HepG2 (cell line): ENCODE measurements at regions not wholly inside any gene's neighbourhood (a gene's known extent, or its start where the extent isn't known, plus 50 kb on each side); places are given as distances from the start of the nearest gene placed in this dataset.

Source experiments
- ATAC-seq: fragments of 200-7000 bp; cut with Tn5 transposase; 3 replicates; pipeline ENCODE4 v1.9.1; 2020; ENCODE audit warnings: mild to moderate bottlenecking, moderate library complexity
- BruUV-seq: library from RNA; stranded (reverse); fragments of 400-500 nt; replicated peaks from 2 replicates; lab custom pipeline; 2021; lab: Mats Ljungman, UMichigan
- CTCF ChIA-PET: fragments of 300-600 bp; formaldehyde crosslinking; extraction: SDS; loops from one replicate; lab custom pipeline; 2021; ENCODE audit warnings: low total read pairs, inconsistent platforms, low intra/inter-chr PET ratio; lab: Yijun Ruan, JAX
- POLR2A ChIA-PET: fragments of 350-600 bp; sonication (Branson Sonifier 250); formaldehyde crosslinking; loops from one replicate; lab custom pipeline; 2020; ENCODE audit warnings: antibody characterized with exemption, inconsistent platforms; lab: Yijun Ruan, JAX
- DNase-seq: peaks from one replicate; pipeline ENCODE4 v3.0.0-alpha.2; 2015; ENCODE audit warnings: low spot score
- FAIRE-seq: peaks from 3 replicates; lab custom pipeline; 2011; peaks lifted over from hg19 to GRCh38; lab: Jason Lieb, UNC
- H2AFZ ChIP-seq: one replicate; pipeline ENCODE4 v1.6.1; 2011; ENCODE audit warnings: low read length, inconsistent platforms
- H3K27ac ChIP-seq: fragments of 300-600 bp; 3 replicates; pipeline ENCODE4 v1.8.0; 2011; ENCODE audit warnings: mixed run types, mild to moderate bottlenecking, mixed read lengths, low read length, inconsistent platforms; ENCODE audit not compliant: insufficient read depth; ENCODE audit errors: extremely low read length
- H3K27me3 ChIP-seq, 2 experiments: fragments of 200-600 bp in 1 of 2; 2 replicates in 1 of 2; 3 replicates in 1 of 2; pipeline versions ENCODE4 v1.6.0 to v1.8.0; 2011; ENCODE audit warnings: low read length in 2 of 2, mild to moderate bottlenecking in 2 of 2, moderate library complexity in 2 of 2, inconsistent platforms in 1 of 2; ENCODE audit not compliant: insufficient read depth in 2 of 2, control insufficient read depth in 1 of 2
- H3K36me3 ChIP-seq, 2 experiments: fragments of 200-600 bp in 1 of 2; replicated peaks in 1 of 2; 2 replicates in 1 of 2; 3 replicates in 1 of 2; pipeline versions ENCODE4 v1.5.1 to v1.8.0; 2011; ENCODE audit warnings: low read length in 2 of 2, inconsistent platforms in 1 of 2; ENCODE audit not compliant: insufficient read depth in 2 of 2, control insufficient read depth in 1 of 2
- H3K4me1 ChIP-seq: 2 replicates; pipeline ENCODE4 v1.5.1; 2012; ENCODE audit warnings: low read length, inconsistent platforms; ENCODE audit not compliant: insufficient read depth
- H3K4me2 ChIP-seq: 2 replicates; pipeline ENCODE4 v1.6.0; 2011; ENCODE audit warnings: low read depth, low read length, inconsistent platforms
- H3K4me3 ChIP-seq, 3 experiments: fragments of 200-600 bp in 1 of 3; sonication (generic), shearing (Covaris generic) in 1 of 3; replicated peaks in 1 of 3; 2 replicates each; pipeline ENCODE4 v1.5.1; 2011 to 2016; ENCODE audit warnings: low read length in 3 of 3, inconsistent platforms in 2 of 3, low read depth in 2 of 3, mild to moderate bottlenecking in 2 of 3, control low read depth in 1 of 3, mixed read lengths in 1 of 3; ENCODE audit not compliant: insufficient read depth in 1 of 3
- H3K79me2 ChIP-seq: one replicate; pipeline ENCODE4 v1.6.1; 2011; ENCODE audit warnings: low read length, inconsistent platforms; ENCODE audit not compliant: insufficient read depth
- H3K9ac ChIP-seq: 2 replicates; pipeline ENCODE4 v1.6.0; 2011; ENCODE audit warnings: mild to moderate bottlenecking, low read depth, low read length, inconsistent platforms; ENCODE audit not compliant: insufficient read depth
- H3K9me3 ChIP-seq: 2 replicates; pipeline ENCODE4 v1.5.1; 2012; ENCODE audit warnings: mild to moderate bottlenecking, low read length
- H4K20me1 ChIP-seq: 2 replicates; pipeline ENCODE4 v1.6.0; 2011; ENCODE audit warnings: inconsistent platforms, mild to moderate bottlenecking, low read length, moderate library complexity; ENCODE audit not compliant: insufficient read depth
- ATF7 ChIP-seq, 2 experiments: fragments of 450-650 bp in 1 of 2; sonication (generic) in 1 of 2; formaldehyde crosslinking in 1 of 2; IDR thresholded peaks; 2 replicates each; pipeline versions ENCODE4 v1.4.0 to v1.6.1; 2016 to 2020; ENCODE audit warnings: antibody characterized with exemption in 1 of 2, mild to moderate bottlenecking in 1 of 2, missing genetic modification reagents in 1 of 2
- CEBPB ChIP-seq: IDR thresholded peaks from 2 replicates; pipeline ENCODE4 v1.6.1; 2011; ENCODE audit warnings: low read depth, low read length, improper control_type of control experiment, borderline replicate concordance
- JUN ChIP-seq: sonication (generic); formaldehyde crosslinking; IDR thresholded peaks from 2 replicates; pipeline ENCODE4 v1.4.0; 2020; ENCODE audit warnings: mild to moderate bottlenecking, missing genetic modification reagents
- MYNN ChIP-seq: sonication (generic); formaldehyde crosslinking; IDR thresholded peaks from 2 replicates; pipeline ENCODE4 v1.4.0; 2020; ENCODE audit warnings: mild to moderate bottlenecking, low read depth, missing genetic modification reagents
- POLR2A ChIP-seq, 2 experiments: IDR thresholded peaks; 2 replicates each; pipeline ENCODE4 v1.6.1; 2011; ENCODE audit warnings: low read depth in 2 of 2, low read length in 2 of 2, mild to moderate bottlenecking in 1 of 2, moderate library complexity in 1 of 2; ENCODE audit not compliant: insufficient read depth in 1 of 2
- SOX5 ChIP-seq: IDR thresholded peaks from 2 replicates; pipeline ENCODE4 v1.6.1; 2016; ENCODE audit warnings: borderline replicate concordance
- SPEN ChIP-seq: sonication (generic); formaldehyde crosslinking; IDR thresholded peaks from 2 replicates; pipeline ENCODE4 v1.5.1; 2020; ENCODE audit warnings: low read depth, mild to moderate bottlenecking, missing genetic modification reagents
- ZBTB3 ChIP-seq: sonication (generic); formaldehyde crosslinking; IDR thresholded peaks from 2 replicates; pipeline ENCODE4 v1.4.0; 2020; ENCODE audit warnings: low read depth, mild to moderate bottlenecking, moderate library complexity, missing genetic modification reagents, borderline replicate concordance
- ZBTB42 ChIP-seq: sonication (generic); formaldehyde crosslinking; IDR thresholded peaks from 2 replicates; pipeline ENCODE4 v1.5.0; 2020; ENCODE audit warnings: mild to moderate bottlenecking, missing genetic modification reagents
- ZFP41 ChIP-seq: sonication (generic); formaldehyde crosslinking; IDR thresholded peaks from 2 replicates; pipeline ENCODE4 v1.4.0; 2020; ENCODE audit warnings: mild to moderate bottlenecking, missing genetic modification reagents, borderline replicate concordance
- ZNF17 ChIP-seq: sonication (generic); formaldehyde crosslinking; IDR thresholded peaks from 2 replicates; pipeline ENCODE4 v1.5.0; 2020; ENCODE audit warnings: mild to moderate bottlenecking, missing genetic modification reagents
- ZNF580 ChIP-seq: IDR thresholded peaks from 2 replicates; pipeline ENCODE4 v1.6.1; 2016; ENCODE audit warnings: low read depth, borderline replicate concordance
- ZNF598 ChIP-seq: sonication (generic); formaldehyde crosslinking; IDR thresholded peaks from 2 replicates; pipeline ENCODE4 v1.5.1; 2020; ENCODE audit warnings: mild to moderate bottlenecking, missing genetic modification reagents, borderline replicate concordance
- ZNF607 ChIP-seq: sonication (generic); formaldehyde crosslinking; IDR thresholded peaks from 2 replicates; pipeline ENCODE4 v1.5.1; 2020; ENCODE audit warnings: missing genetic modification reagents, mild to moderate bottlenecking, borderline replicate concordance
- WGBS: methylation state at CpG from one replicate; pipeline ENCODE4 v1.1.6; 2017; ENCODE audit warnings: low lambda C conversion rate; 5-methylcytosine and 5-hydroxymethylcytosine counted together
- in situ Hi-C: cut with HindIII; loops from 2 replicates; pipeline ENCODE4 v1.10.0; 2017; ENCODE audit warnings: low pct_unique_long_range_greater_than_20kb; ENCODE audit not compliant: extremely low pct_ligation_motif_present
- intact Hi-C: fragments of 100-400 bp; cut with micrococcal nuclease; formaldehyde crosslinking; loops from one replicate; pipeline ENCODE4 v1.10.0; 2022; ENCODE audit not compliant: unreplicated experiment

DNA sequence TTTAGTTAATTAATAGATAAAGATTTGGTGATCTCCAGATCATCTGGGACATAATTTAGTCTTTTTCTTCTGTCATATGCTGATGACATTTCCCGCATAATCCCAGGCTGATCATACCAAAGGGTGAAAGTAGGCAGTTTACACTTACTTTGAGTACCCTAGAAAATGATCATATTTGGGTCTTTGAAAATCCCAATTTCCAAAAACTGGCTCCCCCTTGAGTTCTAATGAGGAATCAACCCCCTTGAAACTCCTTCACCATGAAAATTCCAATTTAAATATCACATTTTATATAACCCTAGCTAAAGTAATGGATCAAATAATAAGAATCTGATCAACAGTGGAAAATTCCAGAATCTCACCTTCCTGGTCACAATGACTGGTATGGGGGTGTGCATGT, 223.4 kb downstream of the NAF1 start:
- Histone ChIP-seq H2AFZ (no peak overlapping the region), H3K9me3 (no peaks in the 10 kb centered on the region), H4K20me1 (no peaks in the 10 kb centered on the region), H3K4me1 (no peaks in the 10 kb centered on the region), H3K36me3 (no peaks in the 10 kb centered on the region), H3K79me2 (no peaks in the 10 kb centered on the region), H3K9ac (no peak overlapping the region), H3K4me2 (no peak overlapping the region), H3K27me3 (no peaks in the 10 kb centered on the region), H3K4me3 (no peak overlapping the region), H3K27ac (no peak overlapping the region)
- FAIRE-seq: no peak
- intact Hi-C loops: no loop called here
- 0% methylated on average over 1 of the region's 1 CpG for WGBS
- TF ChIP-seq SPEN (CRISPR knock-in tag) (no peak), JUN (no peak), ZFP41 (CRISPR knock-in tag) (no peak), ZNF607 (CRISPR knock-in tag) (no peak), MYNN (CRISPR knock-in tag) (no peak), ZNF580 (CRISPR knock-in tag) (no peak), ZBTB3 (CRISPR knock-in tag) (no peak), SOX5 (CRISPR knock-in tag) (no peak)
- no peak for ATAC-seq
- no peak for DNase-seq
- POLR2A ChIA-PET: no interaction called here
- in situ Hi-C loops: no loop called here
- CTCF ChIA-PET: no interaction called here
- BruUV-seq: no TSS peak

DNA sequence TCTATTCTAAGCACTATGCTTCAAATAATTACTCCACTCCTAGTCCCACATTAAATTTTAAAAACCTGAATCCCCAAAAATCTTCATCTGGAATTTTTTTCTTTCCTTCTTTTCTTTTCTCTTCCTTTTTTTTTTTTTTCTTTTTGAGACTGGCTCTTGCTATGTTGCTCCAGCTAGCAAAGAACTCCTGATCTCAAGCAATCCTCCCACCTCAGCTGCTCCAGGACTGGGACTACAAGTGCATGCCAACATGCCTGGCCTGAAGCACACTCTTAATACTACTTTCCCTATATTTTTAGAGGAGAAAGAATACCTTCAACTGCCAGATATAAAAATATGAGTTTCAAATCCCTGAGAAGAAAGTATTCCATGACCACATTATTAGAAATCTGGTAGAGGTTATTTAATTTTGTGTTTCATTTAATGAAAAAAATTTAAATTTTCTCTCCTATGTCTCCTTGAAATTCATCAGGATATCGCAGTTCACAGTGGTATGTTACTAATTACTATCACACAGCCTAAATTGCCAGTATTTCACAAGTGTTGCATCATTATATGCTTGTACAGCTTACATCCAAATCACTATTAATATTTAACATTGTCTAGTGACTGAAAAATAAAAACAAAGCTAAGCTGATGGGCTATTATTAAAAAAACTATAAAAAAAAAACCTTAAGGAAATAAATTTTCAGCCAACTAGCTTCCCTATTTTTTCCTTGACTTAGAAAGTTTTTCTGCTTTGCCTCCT, 227.8 kb downstream of the NAF1 start:
- ChIA-PET CTCF (no interaction called here), POLR2A (no interaction called here)
- WGBS: 0% methylated on average over 1 of the region's 1 CpG
- DNase-seq: no peak
- H3K9ac ChIP-seq: no peak overlapping the region
- no peaks in the 10 kb centered on the region for H4K20me1 ChIP-seq
- in situ Hi-C loops (no loop called here), intact Hi-C loops (no loop called here)
- H3K4me2 ChIP-seq: no peak overlapping the region
- no peak overlapping the region for H3K27ac ChIP-seq
- no peak overlapping the region for H3K4me3 ChIP-seq
- H3K36me3 ChIP-seq: no peaks in the 10 kb centered on the region
- no TSS peak for BruUV-seq
- no peak overlapping the region for H2AFZ ChIP-seq
- no peak for ATAC-seq
- no peaks in the 10 kb centered on the region for H3K27me3 ChIP-seq
- H3K9me3 ChIP-seq: no peaks in the 10 kb centered on the region
- H3K79me2 ChIP-seq: no peaks in the 10 kb centered on the region
- TF ChIP-seq POLR2A (IDR thresholded peaks at IDR 0.05; ENCODE audit: insufficient read depth in 1 of 2, low read depth in 2 of 2, low read length in 2 of 2) (no peak), ZNF598 (CRISPR knock-in tag) (no peak), CEBPB (peak; percentile 20; the same call in 1 of the 2 replicates), ZNF17 (CRISPR knock-in tag) (no peak), ATF7 (IDR thresholded peaks at IDR 0.05) (0 out of 2 replicates have a peak, but pooled peaks have one; percentile 13), ATF7 (CRISPR knock-in tag; IDR thresholded peaks at IDR 0.05) (no peak), ZBTB42 (CRISPR knock-in tag) (no peak)
- no peak for FAIRE-seq
- H3K4me1 ChIP-seq: no peaks in the 10 kb centered on the region
